CD4-positive, alpha-beta T cell treated with Interleukin-21 for 1 hour (primary cell): ENCODE measurements at regions not wholly inside any gene's neighbourhood (a gene's known extent, or its start where the extent isn't known, plus 50 kb on each side); places are given as distances from the start of the nearest gene placed in this dataset.

Experiments
- DNase-seq: peaks from one replicate; pipeline ENCODE4 v3.0.0-alpha.2; 2020

DNA sequence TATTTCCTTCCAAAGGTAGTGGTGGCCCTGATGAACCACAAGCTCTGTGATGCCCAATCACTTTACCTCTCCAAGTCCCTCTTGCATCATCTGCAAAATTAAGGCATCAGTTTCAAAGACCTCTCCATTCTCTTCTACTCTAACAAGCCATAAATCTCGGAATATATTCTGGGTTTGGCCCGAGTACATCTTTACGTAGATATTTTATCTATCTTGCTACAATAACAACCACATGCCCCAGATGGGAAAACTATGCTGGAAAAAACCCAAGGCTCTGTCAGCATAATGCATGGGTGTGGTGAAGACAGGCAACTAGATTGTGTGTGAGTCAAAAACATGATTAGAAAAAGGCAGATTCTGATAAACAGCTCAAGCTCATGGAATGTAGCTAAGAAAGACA, 228.2 kb upstream of the BLID start:
- no peak for DNase-seq

DNA sequence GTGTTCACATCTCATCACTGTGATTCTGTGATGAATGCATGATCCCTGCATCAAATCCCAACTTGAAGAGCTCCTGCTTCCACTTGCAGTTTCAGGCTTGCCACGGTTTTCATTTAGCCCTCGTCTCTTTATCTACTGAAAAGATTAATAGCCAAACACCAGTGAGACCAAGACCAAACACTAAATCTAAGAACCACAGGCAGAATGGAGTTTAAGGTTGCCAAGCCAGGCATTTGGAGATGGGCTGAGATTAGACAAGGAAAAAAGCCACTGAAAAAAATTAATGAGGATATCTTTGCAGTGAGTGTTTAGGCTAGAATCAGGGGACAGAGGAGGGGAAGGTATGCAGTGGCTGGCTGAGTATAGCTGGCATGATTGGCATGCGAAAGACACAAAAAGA, 227.2 kb upstream of the BLID start:
- no peak for DNase-seq

DNA sequence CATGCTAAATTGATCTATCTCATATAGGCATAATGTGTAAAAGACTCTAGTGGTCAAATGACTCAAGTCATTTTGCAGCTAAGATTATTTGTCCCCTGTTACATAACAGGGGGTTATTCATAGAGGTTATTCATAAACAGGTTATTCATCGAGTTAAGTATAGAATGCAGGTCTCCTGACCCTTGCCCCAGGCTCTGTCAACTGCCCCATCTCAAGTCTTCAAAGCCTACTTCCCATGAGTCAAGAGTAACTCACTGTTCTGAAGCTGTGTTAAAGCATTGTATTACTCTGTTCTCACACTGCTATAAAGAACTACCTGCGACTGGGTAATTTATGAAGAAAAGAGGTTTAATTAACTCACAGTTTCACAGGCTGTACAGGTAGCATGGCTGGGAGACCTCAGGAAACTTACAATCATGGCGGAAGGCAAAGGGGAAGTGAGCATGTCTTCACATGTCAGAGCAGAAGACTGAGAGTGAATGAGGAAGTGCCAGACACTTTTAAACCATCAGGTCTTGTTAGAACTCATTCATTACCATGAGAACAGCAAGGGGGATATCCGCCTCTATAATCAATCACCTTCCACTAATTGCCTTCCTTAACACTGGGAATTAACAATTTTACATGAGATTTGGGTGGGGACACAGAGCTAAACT, 226.2 kb upstream of the BLID start:
- DNase-seq: no peak

DNA sequence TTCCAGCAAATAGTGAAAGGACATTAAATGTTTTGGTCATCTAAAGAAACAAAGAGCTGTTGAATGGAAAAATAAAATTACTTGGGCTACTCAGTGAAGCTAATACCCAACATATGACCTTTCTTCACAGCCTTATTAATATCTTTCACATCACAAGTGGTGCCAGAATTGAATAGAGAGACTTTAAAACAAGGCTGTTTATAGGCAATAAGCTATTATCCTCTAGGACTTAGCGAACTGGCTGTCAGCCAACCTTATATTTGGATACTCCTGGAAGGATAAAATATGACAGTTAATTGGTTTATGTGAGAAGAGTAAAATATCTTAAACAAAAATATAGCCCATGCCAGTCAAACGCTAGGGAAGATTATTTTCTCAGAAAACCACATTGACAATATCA, 225.5 kb upstream of the BLID start:
- DNase-seq: no peak

DNA sequence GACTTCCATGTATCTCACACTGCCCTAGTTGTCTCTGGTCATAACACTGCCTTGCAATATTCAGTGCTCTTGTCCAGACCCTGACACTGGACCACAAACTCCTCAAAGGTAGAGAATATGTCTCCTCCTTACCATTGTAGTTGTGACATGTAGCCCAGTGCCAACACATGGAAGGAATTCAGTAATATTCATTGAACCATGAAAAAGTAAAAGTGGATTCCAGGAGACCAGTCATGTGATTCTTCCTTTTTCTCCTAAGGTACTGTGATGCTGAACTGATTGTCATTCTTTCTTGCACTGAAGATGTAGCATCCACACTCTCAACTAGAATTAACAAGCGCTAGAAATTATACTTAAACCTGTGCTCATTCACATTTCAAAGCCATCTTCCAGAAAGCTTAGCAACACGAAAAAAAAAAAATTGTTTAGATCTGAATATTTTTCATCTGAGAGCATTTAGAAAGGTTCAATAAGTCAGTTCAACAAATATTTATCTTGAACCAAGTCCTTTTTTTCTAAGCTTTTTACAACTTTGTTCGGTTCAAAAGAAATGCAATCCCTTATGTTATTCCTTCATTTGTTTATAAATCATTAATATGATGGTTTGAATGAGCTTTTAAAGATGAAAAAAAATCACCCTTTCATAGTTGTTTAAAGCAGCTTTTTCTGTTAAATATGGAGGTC, 224.7 kb upstream of the BLID start:
- DNase-seq: no peak

DNA sequence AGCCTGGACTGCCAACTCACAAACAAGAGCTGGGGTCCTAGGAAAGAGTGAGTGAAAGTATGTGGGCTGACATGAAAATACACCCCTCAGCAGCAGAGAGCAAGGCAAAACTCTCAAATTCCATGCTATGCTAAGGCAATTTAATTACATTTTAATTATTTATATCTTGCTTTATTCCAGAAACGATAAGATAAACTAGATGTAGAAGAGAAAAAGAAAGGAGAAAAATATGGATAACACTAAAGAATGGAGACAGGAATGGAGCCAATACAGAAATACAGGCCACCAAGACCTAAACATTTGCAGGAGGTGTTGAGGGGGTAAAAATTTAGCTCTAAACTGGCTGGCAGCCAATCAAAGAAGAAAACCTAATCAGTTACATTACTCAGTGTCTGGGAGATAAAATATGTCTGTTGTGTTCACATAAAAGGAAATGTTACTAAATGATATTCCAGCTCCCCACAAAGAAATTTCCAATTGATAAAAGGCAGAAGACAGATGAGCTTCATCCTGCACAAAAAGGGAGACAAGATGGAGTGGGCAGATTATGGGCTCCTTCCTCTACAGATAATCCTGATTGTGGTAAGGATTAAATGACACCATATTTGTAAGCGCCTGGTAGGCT, 223.5 kb upstream of the BLID start:
- DNase-seq: no peak

DNA sequence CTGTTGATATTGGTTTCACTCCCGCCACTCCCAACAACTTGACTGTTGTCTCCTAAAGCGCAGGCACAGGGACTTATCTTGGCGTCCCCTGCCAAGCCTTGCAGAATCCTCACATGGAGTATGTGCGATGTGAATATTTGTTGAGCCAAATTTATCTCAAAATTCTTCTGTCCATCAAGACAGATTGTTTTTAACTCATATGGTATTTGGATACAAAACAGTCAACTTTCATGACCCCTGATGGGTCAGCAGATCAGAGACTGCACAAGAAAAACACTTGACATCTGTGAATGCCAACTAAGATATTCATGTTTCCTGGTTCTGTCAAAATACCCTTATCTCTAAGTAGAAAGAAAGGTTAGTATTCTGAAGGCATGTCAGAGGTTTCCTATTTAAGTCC, 221.7 kb upstream of the BLID start:
- no peak for DNase-seq

DNA sequence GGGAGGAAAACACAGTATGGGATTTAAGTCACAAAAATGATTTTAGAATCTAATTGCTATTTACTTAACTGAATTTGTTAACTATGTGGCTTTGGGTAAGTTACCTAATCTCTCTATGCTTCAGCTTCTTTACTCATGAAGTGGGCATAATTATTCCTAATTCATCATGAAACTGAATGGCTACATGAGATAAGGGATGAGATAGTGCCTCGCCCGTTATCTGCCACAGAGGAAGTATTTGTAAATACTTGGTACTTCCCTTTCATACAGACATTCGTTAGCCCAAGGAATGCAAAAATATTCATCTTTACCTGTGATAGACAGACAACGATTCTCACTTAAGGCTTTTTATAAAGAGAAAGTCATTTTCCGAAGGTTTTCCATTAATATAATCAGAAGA, 221.2 kb upstream of the BLID start:
- DNase-seq: no peak

DNA sequence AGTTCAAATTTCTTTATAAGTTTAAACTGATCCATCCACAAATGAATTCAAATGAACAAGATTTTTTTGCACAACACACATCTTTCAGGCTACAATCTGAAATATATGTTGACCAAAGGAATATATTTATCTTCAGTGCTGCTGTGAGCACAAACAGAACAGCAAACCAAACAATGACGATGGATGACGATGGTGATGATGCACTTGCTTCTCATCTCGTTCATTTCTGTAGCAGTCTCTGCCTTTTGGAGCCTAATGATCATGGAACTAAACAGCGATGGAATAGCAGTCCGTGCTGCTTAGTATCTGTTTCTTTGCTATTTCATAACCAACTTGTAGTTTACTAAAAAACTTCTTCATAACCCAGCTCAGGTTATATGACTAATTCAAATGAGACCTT, 220.7 kb upstream of the BLID start:
- DNase-seq: no peak

DNA sequence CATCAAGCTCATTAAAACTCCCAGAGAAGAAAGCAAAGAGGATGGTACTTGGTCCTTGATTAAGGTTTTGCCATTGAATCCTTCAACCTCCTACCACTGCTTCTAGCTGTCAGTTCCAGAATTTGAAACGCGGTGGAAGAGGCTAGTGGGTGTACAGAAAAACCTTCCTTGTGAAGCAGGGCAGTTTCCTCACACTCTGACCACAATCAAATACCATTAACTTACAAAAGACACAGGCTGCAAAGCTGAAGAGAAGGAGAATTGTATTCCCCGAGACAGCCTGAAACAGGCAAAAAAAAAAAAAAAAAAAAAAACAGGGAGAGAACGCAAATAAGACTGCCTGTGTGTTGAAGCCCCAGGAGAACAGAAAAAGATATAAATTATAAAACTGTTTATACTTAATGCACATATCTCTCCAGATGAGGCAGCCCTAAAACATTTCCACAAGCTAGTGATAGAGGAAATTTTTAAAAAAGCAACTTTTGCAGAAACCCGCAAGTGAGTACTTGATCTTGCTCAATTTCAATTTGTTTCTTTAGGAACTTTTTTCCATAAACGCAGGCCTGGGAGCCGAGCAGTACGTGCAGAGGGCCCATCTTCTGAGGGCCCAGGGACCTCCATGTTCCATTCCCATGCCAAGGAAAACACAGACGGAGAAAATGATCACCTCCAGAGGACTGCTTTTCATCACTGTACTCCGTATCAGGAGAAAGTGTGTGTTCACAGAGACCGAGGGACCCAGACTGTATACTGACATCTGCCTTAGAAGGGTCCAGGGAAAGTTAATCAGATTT, 218.7 kb upstream of the BLID start:
- no peak for DNase-seq

DNA sequence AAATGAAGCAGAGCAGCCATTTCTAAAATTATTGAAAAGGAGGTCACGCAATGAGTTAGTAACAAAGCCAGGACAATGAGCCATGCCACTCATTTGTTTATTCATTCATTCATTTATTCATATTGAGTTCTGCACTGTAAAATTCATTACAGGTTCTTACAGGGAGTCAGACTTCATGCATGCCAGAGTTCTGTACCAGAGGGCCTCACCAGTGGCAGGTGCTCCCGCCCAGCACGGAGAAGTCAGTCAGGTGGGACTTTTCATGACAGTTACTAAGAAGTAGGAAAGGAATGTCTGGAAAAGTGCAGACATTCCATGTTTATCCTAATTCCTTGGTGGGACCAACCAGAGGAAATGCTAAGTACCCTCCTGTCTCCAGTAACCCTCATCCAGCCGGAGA, 217.5 kb upstream of the BLID start:
- DNase-seq: no peak

DNA sequence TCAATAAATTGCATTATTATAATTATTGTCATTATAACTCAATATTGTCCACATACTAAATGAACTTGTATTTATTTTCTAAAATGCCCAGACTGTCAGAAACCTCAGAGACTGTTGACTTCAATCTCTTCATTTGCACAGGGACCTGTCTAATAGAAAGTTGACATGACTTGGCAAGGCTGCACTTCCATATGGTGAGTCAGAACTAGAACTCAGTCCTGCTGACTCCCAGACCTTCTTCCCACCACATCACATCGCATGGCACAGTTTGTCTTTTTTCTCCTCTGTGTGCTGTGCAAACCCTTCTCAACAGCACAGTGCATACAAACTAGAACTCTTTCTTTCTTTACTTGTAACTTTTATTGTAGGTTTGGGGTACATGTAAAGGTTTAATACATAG, 215.1 kb upstream of the BLID start:
- DNase-seq: no peak

DNA sequence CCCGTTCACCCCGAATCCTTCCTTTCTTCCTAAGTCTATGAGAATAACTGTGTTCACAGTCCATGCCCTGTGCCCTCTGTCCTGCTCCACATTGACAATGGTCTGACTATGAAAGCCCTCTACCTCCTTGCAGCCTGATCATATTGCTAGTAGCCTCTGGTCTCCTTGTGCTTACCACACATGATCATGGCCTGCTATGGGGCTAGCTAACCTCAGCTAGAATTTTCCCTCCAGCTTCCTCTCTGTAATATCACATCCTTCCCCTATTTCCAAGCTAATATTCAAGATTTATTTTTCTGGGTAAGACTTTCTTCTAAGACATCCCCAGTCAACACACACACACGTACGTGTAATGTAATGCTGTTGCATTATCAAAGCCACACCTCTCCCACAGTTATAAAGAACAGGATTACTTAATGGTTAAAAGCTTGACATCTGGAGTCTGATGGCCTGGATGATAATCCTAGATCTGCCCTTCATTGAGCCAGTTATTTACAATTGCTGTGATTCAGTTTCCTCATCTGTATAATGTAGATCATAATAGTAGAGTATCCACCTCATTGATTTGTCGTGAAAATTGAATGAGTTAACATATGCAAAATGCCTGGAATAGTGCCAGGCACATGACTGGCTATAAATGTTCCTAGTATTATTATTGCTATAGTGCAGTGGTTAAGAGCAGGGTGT, 214.4 kb upstream of the BLID start:
- no peak for DNase-seq

DNA sequence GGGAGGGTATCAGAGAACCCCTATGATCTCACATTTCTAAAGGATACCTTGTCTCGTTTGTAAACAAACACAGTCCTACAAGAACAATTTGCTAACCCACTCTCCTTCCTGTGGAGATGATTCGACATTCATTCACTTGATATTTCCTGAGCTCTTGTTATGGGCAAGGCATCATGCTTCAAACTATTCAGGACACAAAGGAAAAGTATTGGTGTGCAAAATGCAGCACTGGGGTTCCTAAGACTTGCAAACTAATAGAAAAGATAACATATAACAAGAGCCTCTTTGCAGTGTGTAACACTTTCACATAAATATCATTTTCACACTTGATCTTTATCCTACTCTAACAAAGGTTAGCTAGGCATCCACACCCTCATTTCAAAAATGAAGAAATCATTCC, 211.5 kb upstream of the BLID start:
- no peak for DNase-seq

DNA sequence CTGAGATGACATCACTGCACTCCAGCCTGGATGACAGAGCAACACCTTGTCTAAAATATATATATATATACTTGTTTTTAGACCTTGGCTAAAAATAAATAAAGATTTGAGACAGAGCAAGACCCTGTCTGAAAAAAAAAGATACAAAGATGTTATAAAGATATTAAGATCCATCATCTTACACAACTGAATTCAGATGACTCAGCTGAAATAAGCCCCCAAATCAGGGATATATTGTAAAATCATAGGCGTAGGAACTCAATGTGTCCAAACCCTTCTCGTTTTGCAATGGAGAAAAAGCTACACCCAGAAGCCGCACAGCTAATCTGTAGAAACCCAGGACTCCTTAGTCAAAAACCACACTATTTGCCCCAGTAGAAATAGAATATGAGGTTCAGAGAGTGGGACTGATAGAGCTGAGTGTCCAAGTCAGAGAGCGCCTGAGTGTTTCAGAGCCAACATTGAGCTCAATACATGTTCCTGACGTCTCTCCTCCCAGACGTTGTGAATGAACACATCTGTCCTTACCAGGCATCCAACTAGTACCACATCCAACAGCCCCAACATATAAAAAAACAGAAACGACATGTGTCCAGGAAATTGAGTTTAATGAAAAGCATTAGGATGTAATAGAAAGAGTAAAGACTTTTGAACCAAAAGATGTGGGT, 207.9 kb upstream of the BLID start:
- DNase-seq: no peak

DNA sequence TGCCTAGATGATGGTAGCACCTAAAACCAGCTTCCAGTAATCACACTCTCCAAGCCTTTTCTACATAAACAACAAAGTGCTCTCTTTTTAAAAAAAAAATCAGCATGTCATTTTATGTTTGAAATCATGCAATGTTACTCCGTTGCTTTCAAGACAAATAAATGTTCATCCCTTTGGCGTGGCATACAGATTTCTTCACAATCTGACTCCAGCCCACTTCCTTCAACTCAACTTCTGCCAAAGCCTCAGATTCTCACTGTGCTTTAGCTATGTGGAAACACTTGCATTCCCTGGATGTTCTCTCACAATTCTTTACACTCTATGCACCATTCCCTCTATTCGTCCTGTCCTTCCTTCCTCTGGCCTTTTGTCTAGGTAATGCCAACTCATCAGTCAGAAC, 206.3 kb upstream of the BLID start:
- DNase-seq: no peak

DNA sequence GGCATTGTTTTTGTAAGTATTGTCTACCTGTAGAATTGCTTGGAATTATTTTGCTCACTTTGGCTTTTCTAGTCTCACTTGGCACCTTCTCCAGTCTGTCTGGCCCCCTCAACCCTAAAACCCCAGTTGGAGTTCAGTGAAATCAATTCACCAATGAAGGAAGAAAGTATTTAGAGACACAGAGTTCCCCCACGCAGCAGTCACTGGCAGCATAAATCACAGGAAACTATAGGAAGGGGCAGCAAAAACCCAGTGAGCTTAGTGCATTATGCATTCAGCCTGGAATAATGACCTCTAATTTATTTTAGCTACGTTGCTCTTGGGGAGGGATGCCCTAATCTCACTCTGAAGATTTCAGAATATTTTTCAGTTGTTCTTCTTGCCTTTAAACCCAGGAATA, 204.7 kb upstream of the BLID start:
- DNase-seq: no peak

DNA sequence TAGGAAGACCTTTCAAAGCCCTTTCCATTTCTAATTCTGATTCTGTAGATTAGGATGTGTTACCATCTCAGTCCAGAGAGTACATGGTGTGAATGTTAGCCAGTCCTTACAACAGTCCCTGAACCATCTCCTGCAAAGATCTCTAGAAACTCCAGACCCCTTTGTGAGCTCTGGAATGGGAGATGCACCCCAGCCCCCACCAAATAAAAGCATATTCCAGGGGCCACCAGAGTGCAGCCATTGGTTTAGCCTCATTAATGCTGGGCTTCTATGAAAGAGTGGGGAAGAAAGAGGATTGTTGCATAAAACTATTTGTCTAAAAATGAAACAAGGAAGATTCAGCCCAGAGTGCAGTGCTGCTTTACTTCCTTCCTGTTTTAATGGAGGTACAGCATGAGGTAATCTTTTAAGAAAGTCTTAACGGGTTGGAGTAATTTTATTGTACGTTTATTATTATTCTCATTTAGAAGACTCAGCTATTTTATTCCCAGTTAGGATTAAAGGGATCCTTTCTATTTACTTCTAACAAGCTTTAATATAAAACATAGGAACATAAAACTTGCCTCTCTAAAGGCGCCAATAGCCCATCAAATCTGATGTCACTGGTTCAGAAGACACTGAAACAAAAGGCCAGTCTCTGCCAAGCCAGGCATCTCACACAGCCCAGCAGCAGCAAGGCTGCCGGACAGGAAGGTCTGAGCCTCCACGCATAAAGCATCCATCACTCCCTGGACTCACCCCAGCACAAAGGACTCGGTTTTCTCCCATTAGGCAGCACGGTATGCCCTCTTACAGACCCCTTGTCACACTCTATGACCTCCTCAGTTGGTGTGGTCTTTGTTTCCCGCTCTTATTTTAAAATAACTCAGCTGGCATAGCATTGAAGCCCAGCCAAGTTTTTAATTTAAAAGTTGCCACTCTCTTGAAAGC, 203.9 kb upstream of the BLID start:
- DNase-seq: no peak

DNA sequence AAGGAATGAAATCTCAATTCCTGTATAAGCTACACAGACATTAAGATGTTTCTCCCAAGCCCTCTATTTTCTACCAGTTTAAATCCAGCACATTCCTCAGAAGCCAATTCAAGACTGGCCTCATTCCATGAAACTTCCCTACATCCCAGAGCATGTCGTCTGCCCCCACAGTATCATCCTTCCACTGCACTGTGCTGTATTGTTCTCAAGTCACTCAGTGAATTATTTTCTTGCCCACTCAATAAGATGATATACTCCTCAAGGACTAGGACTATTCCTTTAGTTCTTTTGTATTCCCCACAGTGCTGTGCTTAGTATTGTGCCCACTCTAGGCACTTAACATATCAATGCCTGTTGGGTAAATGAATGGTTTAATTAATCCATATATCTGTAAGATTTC, 203.1 kb upstream of the BLID start:
- DNase-seq: no peak

DNA sequence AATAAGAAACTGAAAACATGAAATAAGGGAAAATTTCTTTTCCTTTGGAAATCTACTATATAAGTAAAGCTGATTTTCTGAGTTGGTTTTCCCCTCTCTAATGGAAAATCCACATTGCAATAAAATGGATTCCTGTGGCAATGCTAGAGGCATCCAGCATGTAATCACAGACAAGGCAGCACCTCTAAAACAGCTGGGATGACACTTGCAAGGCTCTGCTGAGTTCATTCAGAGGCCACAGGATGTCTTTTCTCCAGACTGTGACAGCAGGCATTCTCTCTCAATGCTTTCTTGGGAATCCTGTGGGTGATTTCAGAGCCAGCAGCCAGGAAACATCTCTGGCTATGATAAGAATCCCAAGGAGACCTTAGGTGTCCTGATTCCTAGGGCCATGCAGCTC, 201.3 kb upstream of the BLID start:
- no peak for DNase-seq

DNA sequence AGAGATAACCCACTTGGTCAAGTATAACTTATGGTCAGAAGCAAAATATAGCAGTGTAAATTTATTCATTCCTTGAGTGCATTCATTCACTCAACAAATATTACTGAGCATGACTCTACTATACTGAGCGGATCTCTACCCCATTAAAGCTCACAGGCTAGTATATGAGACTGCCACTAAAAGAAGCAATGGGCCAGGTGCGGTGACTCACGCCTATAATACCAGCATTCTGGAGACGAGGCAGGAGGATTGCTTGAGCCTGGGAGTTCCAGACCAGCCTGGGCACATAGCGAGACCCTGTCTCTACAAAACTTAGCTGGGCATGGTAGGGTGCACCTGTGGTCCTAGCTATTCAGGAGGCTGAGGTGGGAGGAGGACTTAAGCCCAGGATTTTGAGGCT, 197.6 kb upstream of the BLID start:
- no peak for DNase-seq
